HEK293 (cell line): ENCODE measurements at regions not wholly inside any gene's neighbourhood (a gene's known extent, or its start where the extent isn't known, plus 50 kb on each side); places are given as distances from the start of the nearest gene placed in this dataset.

Source experiments
- KLF9 ChIP-seq: fragments of 450-650 bp; formaldehyde crosslinking; IDR thresholded peaks from 2 replicates; pipeline ENCODE4 v1.5.1; 2016; ENCODE audit warnings: missing biosample characterization, missing genetic modification characterization, low read depth
- MEIS1 ChIP-seq: sonication (generic); formaldehyde crosslinking; IDR thresholded peaks from 2 replicates; pipeline ENCODE4 v1.8.1; 2022; ENCODE audit warnings: missing genetic modification reagents, mild to moderate bottlenecking, borderline replicate concordance
- SALL2 ChIP-seq: fragments of 450-650 bp; formaldehyde crosslinking; IDR thresholded peaks from 2 replicates; pipeline ENCODE4 v1.5.0; 2017; ENCODE audit warnings: missing biosample characterization, mild to moderate bottlenecking, missing genetic modification characterization, borderline replicate concordance
- ZBTB48 ChIP-seq: fragments of 450-650 bp; formaldehyde crosslinking; IDR thresholded peaks from 2 replicates; pipeline ENCODE4 v1.5.1; 2016; ENCODE audit warnings: missing biosample characterization, missing genetic modification characterization
- ZNF558 ChIP-seq: fragments of 450-650 bp; formaldehyde crosslinking; IDR thresholded peaks from 2 replicates; pipeline ENCODE4 v1.5.1; 2016; ENCODE audit warnings: missing biosample characterization, missing genetic modification characterization
- TF ChIP-seq, protein P1 (sequence below): fragments of 450-650 bp; formaldehyde crosslinking; IDR thresholded peaks from 2 replicates; pipeline ENCODE4 v1.5.1; 2016; ENCODE audit warnings: missing biosample characterization, missing genetic modification characterization
- TF ChIP-seq, protein P2 (sequence below): fragments of 450-650 bp; formaldehyde crosslinking; IDR thresholded peaks from 2 replicates; pipeline ENCODE4 v1.5.1; 2016; ENCODE audit warnings: missing biosample characterization, missing genetic modification characterization
- TF ChIP-seq, protein P3 (sequence below): fragments of 450-650 bp; formaldehyde crosslinking; IDR thresholded peaks from 2 replicates; pipeline ENCODE4 v1.5.1; 2016; ENCODE audit warnings: missing biosample characterization, missing genetic modification characterization
- TF ChIP-seq, protein P4 (sequence below): fragments of 450-650 bp; formaldehyde crosslinking; IDR thresholded peaks from 2 replicates; pipeline ENCODE4 v1.5.1; 2016; ENCODE audit warnings: missing biosample characterization, missing genetic modification characterization

DNA sequence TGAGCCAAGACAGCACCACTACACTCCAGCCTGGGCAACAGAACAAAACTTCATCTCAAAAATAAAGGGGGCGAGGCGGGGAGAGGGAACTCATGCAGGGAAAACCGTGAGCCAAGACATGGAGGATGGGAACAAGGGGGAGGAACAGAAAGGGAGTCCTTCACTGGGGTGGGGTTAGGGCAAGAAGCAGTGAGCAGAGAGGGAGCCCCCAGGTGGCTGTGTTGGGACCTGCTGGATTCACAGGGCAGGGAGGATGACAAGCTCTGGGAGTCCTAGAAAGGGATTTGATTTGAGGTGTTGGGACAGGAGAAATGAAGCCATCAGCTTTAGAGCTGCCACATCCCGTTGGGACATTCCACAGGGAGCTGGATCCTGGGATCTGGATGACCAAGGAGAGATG, 90.6 kb upstream of the TOP1 start:
- TF ChIP-seq, protein P1, sequence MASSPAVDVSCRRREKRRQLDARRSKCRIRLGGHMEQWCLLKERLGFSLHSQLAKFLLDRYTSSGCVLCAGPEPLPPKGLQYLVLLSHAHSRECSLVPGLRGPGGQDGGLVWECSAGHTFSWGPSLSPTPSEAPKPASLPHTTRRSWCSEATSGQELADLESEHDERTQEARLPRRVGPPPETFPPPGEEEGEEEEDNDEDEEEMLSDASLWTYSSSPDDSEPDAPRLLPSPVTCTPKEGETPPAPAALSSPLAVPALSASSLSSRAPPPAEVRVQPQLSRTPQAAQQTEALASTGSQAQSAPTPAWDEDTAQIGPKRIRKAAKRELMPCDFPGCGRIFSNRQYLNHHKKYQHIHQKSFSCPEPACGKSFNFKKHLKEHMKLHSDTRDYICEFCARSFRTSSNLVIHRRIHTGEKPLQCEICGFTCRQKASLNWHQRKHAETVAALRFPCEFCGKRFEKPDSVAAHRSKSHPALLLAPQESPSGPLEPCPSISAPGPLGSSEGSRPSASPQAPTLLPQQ (tag by site-specific recombination), result no peak
- TF ChIP-seq, protein P2, sequence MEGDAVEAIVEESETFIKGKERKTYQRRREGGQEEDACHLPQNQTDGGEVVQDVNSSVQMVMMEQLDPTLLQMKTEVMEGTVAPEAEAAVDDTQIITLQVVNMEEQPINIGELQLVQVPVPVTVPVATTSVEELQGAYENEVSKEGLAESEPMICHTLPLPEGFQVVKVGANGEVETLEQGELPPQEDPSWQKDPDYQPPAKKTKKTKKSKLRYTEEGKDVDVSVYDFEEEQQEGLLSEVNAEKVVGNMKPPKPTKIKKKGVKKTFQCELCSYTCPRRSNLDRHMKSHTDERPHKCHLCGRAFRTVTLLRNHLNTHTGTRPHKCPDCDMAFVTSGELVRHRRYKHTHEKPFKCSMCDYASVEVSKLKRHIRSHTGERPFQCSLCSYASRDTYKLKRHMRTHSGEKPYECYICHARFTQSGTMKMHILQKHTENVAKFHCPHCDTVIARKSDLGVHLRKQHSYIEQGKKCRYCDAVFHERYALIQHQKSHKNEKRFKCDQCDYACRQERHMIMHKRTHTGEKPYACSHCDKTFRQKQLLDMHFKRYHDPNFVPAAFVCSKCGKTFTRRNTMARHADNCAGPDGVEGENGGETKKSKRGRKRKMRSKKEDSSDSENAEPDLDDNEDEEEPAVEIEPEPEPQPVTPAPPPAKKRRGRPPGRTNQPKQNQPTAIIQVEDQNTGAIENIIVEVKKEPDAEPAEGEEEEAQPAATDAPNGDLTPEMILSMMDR (tag by site-specific recombination), result no peak
- TF ChIP-seq KLF9 (tag by site-specific recombination), result no peak
- no peak for TF ChIP-seq SALL2 (tag by site-specific recombination)
- no peak for TF ChIP-seq ZNF558 (tag by site-specific recombination)
- TF ChIP-seq, protein P3, sequence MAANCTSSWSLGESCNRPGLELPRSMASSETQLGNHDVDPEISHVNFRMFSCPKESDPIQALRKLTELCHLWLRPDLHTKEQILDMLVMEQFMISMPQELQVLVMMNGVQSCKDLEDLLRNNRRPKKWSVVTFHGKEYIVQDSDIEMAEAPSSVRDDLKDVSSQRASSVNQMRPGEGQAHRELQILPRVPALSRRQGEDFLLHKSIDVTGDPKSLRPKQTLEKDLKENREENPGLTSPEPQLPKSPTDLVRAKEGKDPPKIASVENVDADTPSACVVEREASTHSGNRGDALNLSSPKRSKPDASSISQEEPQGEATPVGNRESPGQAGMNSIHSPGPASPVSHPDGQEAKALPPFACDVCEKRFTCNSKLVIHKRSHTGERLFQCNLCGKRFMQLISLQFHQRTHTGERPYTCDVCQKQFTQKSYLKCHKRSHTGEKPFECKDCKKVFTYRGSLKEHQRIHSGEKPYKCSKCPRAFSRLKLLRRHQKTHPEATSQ, result no peak
- no peak for TF ChIP-seq MEIS1
- TF ChIP-seq, protein P4, sequence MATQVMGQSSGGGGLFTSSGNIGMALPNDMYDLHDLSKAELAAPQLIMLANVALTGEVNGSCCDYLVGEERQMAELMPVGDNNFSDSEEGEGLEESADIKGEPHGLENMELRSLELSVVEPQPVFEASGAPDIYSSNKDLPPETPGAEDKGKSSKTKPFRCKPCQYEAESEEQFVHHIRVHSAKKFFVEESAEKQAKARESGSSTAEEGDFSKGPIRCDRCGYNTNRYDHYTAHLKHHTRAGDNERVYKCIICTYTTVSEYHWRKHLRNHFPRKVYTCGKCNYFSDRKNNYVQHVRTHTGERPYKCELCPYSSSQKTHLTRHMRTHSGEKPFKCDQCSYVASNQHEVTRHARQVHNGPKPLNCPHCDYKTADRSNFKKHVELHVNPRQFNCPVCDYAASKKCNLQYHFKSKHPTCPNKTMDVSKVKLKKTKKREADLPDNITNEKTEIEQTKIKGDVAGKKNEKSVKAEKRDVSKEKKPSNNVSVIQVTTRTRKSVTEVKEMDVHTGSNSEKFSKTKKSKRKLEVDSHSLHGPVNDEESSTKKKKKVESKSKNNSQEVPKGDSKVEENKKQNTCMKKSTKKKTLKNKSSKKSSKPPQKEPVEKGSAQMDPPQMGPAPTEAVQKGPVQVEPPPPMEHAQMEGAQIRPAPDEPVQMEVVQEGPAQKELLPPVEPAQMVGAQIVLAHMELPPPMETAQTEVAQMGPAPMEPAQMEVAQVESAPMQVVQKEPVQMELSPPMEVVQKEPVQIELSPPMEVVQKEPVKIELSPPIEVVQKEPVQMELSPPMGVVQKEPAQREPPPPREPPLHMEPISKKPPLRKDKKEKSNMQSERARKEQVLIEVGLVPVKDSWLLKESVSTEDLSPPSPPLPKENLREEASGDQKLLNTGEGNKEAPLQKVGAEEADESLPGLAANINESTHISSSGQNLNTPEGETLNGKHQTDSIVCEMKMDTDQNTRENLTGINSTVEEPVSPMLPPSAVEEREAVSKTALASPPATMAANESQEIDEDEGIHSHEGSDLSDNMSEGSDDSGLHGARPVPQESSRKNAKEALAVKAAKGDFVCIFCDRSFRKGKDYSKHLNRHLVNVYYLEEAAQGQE (tag by site-specific recombination), result no peak
- TF ChIP-seq ZBTB48 (tag by site-specific recombination), result no peak
